ENCODE measurements at regions not wholly inside any gene's neighbourhood (a gene's known extent, or its start where the extent isn't known, plus 50 kb on each side); places are given as distances from the start of the nearest gene placed in this dataset.

DNA sequence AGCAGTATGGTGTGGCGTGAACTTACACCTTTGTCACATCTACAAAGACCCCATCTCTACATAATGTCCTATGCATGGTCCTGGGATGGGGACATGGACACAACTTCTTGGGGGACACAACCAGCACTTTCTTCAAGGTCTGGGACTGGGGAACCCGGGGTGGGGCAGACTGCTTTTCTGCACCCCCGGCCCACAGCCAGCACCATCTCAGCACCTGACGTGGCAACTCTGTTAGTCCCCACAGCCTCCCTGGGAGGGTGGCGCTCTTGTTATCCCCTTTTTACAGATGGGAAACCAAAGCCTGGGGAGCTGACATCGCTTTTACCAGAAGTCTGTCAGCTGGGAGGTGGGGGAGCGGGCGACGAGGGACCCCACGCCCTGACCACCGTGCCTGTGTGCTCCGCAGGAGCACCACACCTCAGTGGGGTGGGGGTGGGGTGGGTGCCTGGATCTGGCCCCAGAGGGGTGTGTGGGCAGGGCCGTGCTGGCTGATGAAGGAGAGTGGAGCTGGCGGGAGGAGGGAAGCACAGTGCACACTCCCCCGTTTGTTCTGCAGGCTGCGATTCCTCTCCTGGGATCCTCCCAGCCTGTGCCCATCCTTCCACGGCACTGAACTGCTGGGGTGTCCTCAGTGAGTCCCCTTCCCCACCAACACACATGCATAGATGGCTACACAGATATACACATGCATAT is 115.4 kb upstream of the GSE1 start:
- DNase-seq (ENCODE audit: low spot score), result no peak

DNA sequence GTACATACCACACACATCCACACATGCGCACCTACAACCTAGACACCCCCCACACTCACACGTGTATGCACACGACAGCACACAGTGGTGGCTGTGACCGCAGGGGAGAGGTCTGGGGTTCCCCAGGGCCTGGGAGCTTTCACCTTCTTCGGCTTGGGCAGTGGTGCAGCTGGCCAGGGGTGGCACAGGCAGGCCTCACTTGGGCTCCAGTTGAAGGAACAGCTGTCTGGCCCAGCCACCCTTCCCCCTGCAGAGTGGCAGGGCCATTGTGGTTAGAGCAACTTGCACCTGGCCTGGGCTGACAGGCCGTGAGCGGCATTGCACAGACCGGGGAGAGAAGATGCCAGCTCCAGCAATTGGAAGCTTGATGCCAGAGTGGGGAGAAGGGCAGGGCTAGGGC is 114.5 kb upstream of the GSE1 start:
- no peak for DNase-seq (ENCODE audit: low spot score)

DNA sequence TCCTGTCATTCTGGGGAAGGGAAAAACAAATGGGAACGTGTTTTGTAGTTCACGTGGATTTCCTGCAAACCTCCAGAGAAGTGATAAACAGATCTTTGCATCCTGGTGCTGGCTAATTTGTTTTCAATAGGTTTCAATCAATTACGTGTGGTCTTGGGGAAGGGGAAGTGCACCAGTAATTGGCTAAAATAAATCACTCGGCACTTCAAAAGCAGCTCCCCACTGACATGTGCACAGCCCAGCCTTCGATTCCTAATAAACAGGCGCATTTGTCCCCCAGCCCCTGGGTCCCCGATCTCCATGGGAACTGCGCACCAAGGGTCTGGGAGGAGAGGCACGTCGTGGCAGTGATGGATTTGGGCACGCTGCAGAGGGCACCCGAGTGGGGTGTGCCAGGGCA is 112.9 kb upstream of the GSE1 start:
- DNase-seq (ENCODE audit: low spot score), result no peak

DNA sequence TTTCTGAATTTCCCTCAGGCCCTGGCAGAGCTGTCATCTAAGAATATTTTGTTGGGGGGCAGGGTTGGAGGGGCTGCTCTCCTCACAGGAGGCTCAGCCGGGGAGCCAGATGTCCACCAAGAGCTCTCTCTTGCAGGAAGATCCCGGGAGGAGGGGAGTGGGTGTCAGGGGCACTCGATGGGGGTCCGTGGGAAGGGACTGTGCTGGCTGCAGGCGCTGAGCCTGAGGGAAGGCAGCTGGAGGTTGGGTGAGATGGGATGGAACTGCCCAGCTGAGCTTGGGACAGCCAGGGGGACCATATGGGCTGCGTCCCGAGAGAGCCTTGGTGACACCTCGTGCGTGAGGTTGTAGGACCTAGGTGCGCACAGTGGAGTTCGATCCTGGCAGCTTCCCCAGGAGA is 111.2 kb upstream of the GSE1 start:
- no peak for DNase-seq (ENCODE audit: low spot score)

DNA sequence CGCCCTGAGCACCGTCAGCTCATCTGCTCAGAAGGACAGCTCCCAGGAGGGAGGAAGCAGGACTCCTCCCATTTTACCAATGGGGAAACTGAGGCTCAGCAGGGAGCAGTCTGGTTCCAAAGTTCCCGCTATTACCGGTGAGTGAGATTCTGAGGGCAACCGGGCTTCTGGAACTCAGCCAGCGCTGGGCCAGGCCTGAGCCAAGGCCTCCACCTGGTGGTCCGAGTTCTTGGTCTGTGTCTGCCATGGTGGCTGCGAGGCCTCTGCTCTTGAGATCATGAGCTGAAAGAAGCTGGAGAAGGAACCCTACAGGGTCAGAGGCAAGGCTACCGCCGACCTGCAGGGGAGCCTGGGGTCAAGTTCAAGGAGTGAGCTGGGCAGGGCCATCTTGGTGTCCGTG is 110.8 kb upstream of the GSE1 start:
- no peak for DNase-seq (ENCODE audit: low spot score)

DNA sequence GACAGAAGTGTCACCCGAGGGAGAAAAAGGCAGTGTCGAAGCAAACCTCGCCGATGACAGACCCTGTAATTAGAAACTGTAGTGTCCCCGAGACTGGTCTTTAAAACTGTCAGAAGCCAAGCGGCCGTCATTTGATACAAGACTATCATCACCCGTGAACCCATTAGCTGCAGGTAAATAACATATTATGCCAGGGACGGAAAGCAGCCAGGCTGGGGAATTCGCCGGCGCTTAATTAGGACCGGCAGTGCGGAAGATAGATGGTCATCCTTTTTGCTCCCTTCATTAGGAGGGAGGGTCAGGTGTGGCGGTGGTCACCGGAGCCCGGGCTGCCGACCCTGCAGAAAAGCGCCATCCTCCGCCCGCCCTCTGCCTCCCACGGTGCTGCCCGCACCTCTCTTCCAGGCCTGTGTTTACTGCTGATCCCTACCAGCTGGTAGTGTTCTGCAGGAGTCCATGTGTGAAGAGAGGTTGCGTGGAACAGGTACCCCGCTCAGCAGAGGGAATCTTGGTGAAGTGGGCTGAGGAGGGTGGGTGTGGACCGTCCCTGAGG is 109.4 kb upstream of the GSE1 start:
- DNase-seq (ENCODE audit: low spot score), result no peak

DNA sequence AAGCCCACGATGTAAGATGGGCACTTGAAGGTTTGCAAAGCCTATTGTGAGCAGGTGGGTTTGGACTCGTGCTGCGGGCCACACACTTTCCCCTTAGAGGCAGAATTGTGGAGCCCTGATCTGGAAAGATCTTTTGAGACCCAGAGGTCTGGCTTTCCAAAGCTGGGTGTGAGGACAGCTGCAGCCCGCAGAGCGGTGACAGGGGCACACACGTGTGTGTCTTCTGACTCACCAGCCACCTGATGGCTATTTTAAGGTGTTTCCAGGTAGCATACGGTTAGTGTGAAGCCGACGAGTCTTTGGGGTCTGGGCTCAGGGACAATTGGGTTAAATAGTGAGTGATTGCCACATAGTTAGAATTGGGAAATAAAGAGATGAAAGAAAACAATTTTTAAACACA is 108.9 kb upstream of the GSE1 start:
- DNase-seq (ENCODE audit: low spot score), result no peak

DNA sequence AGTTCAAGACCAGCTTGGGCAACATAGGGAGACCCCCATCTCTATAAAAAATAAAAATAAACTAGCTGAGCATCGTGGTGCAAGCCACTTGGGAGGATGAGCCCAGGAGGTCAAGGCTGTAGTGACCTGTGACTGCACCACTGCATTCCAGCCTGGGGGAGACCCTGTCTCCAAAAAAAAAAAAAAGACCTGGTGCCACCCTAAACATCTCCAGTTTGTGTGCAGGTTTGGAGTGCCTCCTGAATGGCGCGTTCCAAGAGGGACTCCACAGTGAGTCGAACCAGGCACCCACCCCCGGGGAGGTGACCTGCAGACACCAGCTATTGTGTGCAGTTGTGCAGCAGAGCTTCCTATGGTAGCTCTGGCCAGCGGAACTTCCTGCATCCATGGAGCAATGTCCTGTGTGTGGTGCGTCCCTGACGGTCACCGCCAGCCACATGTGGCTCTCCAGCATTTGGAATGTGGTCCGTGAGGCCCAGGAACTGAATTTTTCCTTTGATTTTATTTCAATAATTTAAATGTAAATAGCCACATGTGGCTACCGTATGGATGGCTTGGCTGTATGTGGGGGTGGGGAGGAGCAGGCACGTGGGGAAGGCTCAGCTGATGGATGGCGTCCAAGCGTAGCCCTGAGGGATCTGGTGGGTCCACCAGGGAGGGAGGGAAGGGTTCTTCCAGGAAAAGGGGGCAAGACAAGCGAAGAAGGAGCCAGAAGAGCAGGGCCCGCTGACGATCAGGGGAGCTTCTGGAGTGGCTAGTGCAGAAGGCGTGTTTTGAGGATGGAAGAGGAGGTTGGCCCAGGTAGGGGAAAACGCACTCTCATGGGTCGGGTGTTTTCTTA is 107.1 kb upstream of the GSE1 start:
- no peak for DNase-seq (ENCODE audit: low spot score)

DNA sequence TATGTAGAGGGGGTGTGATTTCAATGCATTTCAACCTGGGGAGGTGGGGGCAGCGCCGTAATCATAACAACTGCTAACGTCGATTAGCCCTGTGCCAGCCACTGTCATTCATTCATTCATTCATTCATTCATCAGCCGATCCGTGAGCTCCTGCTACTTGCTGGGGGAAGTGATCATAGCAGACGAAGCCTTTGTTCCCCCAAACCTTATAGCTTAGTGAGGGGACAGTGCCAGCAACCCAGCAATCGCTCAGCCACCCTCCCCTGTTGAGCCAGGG is 106.5 kb upstream of the GSE1 start:
- DNase-seq (ENCODE audit: low spot score), result no peak

DNA sequence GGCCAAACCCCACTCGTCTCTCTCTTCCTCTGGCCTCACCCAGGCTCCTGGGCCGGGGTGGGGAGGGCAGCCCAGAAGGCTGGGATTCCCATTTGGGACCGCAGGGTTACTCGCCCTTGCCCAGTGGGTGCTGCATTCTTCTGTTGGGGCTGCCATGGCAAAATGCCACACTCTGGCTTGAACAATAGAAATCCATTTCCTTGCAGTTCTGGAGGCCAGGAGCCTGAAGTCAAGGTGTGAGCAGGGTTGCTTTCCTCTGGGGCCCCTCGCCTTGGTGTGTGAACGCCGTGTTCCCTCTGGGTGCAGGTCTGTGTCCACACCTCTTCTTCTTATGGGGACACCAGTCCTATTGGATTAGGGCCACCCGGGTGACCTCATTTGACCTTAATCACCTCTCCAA is 105.8 kb upstream of the GSE1 start:
- DNase-seq (ENCODE audit: low spot score), result no peak

DNA sequence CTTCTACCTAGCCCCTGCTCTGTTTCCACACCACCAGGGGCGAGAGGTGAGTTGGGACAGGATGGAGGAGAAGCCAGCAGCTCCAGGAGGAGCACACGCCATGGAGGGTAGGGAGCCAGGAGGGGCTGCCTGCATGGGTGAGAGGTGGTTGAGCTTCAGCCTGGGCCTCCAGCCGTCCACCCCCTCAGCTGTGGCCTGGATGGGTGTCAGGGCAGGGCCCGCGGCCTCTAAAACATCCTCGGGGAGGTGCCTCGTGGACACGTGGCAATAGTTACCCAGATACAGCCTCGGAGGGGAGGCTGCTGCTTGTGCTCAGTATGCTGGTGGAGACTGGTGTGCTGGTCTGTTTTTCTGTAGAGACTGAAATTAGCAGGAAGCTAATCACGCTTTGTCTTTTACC is 104.7 kb upstream of the GSE1 start:
- no peak for DNase-seq (ENCODE audit: low spot score)

DNA sequence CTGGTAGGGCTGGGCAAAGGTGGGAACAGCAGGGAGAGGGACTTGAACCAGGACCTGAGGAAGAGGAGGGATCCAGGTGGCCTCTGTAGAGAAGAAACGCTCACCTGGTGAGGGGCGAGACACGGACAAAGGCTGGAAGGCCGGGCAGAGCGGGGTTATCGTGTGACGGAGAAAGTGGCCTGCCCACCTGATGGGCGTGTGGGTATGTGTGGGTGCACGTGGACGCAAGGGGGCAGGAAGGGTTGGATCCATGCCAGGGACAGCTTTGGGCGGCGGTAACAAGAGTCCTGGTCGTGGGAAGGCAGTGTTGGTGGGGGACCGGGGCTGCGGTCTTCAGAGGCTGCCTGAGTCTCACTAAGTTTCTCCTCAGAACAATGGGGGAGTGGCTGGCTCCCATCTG is 104.1 kb upstream of the GSE1 start:
- DNase-seq (ENCODE audit: low spot score), result no peak

DNA sequence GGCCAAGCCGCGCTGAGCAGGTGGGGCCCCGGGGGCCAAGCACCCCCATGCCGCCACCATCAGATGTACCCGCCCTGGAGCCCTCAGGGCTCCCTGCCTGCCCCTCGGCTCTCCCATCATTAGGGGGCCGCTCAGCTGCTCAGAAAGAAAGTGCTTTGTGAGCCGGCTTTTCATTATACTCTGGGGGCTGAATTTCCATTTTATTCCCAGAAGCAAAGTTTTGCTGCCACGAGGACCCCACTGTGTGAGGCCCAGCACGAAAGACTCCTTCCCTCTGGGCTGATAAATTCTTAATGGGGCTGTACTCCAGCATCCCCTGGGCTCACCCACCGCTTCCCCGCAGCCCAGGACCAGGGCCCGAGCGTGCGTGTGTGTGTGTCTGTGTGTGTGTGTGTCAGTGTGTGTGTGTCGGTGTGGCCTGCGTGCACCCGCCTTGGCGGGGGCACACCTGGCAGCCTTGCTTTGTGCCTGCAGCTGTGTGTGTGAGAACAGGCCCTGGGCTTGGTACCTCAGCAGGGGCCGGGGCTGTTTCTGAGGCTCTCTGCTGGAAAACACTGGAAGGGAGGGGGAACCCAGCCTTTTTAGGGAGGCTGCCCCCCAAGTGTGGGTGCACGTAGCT is 103.0 kb upstream of the GSE1 start:
- DNase-seq (ENCODE audit: low spot score), result no peak

DNA sequence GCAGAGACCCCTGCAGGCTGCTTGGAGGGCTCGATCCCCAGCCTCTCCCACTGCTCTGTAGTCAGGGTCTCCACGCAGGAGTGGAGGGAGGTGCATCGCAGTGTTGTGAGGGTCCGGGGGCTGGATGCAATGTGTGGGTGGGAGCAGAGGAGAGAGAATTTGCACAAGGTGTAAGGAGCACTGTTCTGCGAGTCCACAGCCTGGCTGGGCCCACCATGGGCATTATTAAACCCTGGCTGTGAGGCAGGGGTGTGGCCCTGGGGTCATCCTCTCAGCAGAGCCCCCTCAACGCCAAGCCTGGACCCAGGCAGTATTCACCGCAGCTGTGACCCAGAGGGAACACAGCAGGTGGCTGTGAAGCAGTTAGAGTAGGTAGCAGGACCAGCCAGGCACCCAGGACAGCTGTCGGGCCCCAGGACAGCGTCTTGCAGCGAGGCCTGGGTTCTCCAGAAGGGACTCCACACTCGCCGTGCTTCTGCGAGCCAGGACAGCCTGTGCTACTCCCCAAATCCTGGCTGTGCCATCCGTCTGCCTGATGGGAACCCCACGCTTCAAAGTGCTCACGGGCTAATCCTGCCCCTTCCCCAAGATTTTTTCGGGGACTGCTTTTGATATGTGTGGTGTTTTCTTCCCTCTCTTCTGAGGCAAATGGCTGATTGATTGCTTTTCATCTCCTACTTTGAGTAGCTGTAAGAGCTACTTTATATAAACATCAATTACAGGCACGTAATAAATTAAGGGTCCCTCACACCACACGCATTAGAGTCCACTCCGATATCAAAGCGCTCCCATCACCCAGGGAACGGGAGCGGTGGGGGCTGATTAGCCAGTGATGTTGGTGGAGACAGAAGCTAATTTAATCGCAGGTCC is 100.9 kb upstream of the GSE1 start:
- no peak for DNase-seq (ENCODE audit: low spot score)

DNA sequence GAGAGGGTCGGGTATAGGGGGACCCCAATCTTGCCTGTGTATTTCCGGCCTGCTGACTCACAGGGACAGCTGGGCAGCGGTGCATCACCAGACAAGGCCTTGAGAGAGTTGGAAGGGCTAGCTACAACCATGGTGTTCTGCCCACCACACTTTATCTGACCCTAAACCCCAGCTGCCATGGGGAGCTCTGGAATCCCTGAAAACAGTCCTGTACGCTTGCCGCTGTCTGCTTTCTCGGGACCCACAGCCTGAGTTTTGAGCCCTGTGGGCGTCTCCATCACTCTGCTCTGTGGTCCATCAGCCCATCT is 100.4 kb upstream of the GSE1 start:
- DNase-seq (ENCODE audit: low spot score), result no peak

DNA sequence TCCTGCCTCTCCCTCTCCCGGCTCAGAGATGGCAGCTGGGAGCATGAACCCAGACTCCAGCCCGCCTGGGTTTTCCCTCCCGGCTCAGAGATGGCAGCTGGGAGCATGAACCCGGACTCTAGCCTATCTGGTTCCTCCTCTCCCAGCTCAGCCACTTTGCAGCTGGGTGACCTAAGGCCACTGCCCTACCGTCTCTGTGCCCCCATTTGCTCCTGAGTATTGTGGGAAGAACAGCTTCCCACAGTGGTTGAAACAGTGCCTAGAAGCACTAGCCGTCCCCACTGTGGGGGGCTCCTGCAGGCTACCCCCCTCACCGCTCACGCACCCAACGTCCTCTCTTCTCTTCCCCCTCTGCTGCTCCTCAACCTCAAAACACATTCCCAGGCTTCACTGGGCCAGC is 99.9 kb upstream of the GSE1 start:
- no peak for DNase-seq (ENCODE audit: low spot score)

DNA sequence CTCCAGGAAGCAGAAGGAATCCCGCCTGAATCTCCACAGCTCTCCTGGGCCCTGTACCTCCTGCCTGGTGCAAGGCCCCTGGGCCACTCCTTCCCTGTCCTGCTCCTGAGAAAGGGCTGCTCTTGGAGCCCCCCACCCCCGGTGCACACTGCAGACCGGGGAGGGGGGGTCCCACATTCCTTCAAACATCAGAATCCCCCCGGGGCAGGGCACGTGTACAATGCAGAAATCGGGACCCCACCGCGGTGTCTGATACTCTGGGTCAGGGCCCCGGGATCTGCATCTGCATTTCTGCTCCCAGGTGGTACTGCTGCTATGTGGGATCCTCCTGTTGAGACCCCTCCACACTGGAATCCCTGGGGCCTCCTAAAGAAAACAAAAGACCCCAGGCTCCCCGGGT is 99.5 kb upstream of the GSE1 start:
- DNase-seq (ENCODE audit: low spot score), result no peak

DNA sequence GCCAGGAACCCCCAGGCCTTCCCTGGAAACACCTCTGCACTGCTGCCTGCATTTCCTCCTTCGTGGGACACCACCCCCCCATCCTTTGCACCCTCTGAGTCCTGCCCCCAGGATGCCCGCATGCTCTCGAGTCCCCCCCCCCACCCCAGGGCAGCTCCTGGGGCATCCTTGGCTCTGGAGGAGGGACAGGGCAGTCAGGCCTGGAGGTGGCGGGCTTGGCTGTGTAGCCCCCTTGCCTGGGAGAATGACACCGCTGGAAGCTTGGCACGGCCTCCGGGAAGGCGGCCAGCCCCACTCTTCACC is 98.9 kb upstream of the GSE1 start:
- DNase-seq (ENCODE audit: low spot score), result no peak

DNA sequence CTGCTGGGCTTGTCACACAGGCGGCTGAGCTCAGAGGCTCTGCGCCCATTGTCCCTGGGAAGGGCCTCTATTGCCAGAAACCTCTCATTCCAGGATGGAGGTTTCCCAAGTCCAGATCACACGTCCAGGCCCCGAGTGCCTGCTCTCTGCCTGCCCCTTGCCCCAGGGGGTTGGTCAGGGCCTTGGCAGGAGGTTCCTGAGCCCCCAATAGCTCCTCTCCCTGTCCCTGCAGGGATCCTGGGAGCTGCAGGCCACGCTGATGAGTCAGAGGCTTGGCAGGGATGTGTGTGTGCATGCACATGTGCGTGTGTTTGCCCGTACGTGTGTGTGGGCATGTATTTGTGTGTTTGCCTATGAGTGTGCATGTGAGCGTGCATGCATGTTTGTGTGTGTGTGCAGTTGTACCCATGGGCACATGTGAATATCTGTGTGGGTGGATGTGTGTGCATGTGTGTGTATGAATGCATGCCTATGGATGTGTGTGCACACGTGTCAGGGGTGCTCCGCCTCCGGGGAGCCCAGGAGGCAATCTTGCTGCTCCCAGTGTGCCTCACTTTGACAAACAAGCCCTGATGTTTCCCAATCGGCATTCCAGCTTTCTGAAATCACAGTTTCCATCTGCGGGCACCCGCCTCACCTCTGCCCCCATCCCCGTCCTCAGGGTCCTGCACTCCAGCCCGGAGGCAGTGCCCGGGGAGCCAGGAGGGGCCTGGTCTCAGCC is 98.4 kb upstream of the GSE1 start:
- DNase-seq (ENCODE audit: low spot score), result peak; percentile 83

DNA sequence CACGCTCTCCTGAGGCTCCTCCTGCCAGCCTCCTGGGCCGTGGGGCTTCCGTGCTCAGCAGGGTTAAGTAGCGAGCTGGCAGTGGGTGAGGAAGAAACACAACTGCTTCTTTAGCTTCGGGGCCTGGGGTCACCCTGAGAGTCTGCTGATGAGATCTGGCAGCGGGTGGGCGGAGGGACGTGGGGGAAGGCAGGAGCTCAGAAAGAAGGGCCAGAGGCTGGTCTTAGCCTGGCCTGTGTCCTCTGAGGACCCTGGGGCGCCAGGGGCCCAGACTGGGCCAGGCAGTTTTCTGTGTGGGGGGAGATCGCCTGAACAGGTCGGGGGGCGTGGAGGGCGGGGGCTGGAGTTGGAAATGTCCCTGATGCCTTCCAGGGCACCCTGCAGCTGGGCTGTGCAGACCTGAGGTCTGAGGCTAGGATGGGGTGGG is 97.8 kb upstream of the GSE1 start:
- no peak for DNase-seq (ENCODE audit: low spot score)

DNA sequence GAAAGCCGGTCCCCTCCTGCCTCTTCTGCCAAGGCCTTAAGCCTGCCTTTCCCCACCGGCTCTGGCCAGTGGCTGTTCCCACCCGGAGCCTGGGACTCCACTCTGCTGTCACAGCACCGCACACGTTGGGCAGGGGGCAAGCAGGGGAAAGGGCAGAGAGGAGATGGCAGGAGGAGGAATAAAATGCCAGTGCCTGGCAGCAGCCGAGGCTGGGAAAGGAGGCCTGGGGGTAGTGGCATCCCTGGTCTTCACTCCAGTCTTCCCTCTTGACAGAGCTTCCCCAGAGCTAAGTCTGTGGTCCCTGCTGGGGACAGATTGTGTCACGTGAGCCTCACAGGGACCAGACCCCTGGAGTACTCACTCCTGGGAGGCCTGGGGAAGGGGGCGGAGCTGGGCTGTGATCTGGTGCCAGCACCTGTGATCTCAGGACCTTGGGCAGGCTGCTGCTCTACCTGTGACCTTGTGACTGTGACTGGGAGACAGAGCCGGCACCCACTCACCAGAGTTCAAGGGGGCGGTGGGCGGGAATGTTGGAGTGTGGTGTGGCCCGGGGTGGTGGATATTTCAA is 97.2 kb upstream of the GSE1 start:
- peak; percentile 13 for DNase-seq (ENCODE audit: low spot score)

DNA sequence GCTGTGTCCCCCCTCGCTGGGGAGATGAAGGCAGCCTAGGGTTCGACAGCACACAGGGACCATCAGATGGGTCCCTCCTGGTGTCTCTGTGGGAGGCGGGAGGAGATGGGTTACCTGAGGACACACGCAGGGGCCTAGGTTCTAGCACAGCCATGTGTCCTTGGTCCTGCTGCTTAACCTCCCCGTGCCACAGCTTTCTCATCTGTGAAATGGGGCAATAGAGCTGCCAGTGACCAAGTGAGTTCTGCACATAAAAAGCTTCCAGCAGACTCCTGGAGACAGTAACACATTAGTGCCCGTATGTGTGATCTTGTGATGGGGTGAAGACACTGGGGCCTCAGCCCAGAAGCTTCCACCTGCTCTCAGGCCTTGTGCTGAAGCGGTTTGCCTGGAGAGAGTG is 96.0 kb upstream of the GSE1 start:
- DNase-seq (ENCODE audit: low spot score), result no peak

All from kidney tubule cell (primary cell).